ENCODE measurements at regions not wholly inside any gene's neighbourhood (a gene's known extent, or its start where the extent isn't known, plus 50 kb on each side); places are given as distances from the start of the nearest gene placed in this dataset.

GRCh38 chr12:107564946-107565345 is 120.7 kb upstream of the PWP1 start:
- Histone ChIP-seq H3K4me3 (ENCODE audit: low read length in 2 of 2) (no peak overlapping the region), H3K9ac (ENCODE audit: low read depth in 1 of 2, low read length in 2 of 2) (no peak overlapping the region), H3K27me3 (ENCODE audit: control insufficient read depth in 2 of 2, insufficient read depth in 2 of 2, low read length in 2 of 2) (no peaks in the 10 kb centered on the region), H3K27ac (ENCODE audit: low read depth in 2 of 2, low read length in 2 of 2) (no peak overlapping the region), H3K36me3 (ENCODE audit: control insufficient read depth in 2 of 2, insufficient read depth in 2 of 2, low read length in 2 of 2) (no peaks in the 10 kb centered on the region), H3K4me1 (ENCODE audit: control insufficient read depth in 2 of 2, insufficient read depth in 2 of 2, low read length in 2 of 2) (no peaks in the 10 kb centered on the region), H3K9me3 (ENCODE audit: control insufficient read depth in 2 of 2, low read length in 2 of 2) (no peaks in the 10 kb centered on the region)

GRCh38 chr12:107565551-107565950 is 120.0 kb upstream of the PWP1 start:
- Histone ChIP-seq H3K27ac (ENCODE audit: low read depth in 2 of 2, low read length in 2 of 2) (no peak overlapping the region), H3K4me1 (ENCODE audit: control insufficient read depth in 2 of 2, insufficient read depth in 2 of 2, low read length in 2 of 2) (no peaks in the 10 kb centered on the region), H3K36me3 (ENCODE audit: control insufficient read depth in 2 of 2, insufficient read depth in 2 of 2, low read length in 2 of 2) (no peaks in the 10 kb centered on the region), H3K9ac (ENCODE audit: low read depth in 1 of 2, low read length in 2 of 2) (no peak overlapping the region), H3K4me3 (ENCODE audit: low read length in 2 of 2) (no peak overlapping the region), H3K9me3 (ENCODE audit: control insufficient read depth in 2 of 2, low read length in 2 of 2) (no peaks in the 10 kb centered on the region), H3K27me3 (ENCODE audit: control insufficient read depth in 2 of 2, insufficient read depth in 2 of 2, low read length in 2 of 2) (no peaks in the 10 kb centered on the region)

- H3K36me3 ChIP-seq (ENCODE audit: control insufficient read depth in 2 of 2, insufficient read depth in 2 of 2, low read length in 2 of 2): no peaks in the 10 kb centered on the region
- H3K9me3 ChIP-seq (ENCODE audit: control insufficient read depth in 2 of 2, low read length in 2 of 2): no peaks in the 10 kb centered on the region
- H3K4me1 ChIP-seq (ENCODE audit: control insufficient read depth in 2 of 2, insufficient read depth in 2 of 2, low read length in 2 of 2): no peaks in the 10 kb centered on the region
- no peak overlapping the region for H3K9ac ChIP-seq (ENCODE audit: low read depth in 1 of 2, low read length in 2 of 2)
- no peak overlapping the region for H3K4me3 ChIP-seq (ENCODE audit: low read length in 2 of 2)
- no peak overlapping the region for H3K27ac ChIP-seq (ENCODE audit: low read depth in 2 of 2, low read length in 2 of 2)
- no peaks in the 10 kb centered on the region for H3K27me3 ChIP-seq (ENCODE audit: control insufficient read depth in 2 of 2, insufficient read depth in 2 of 2, low read length in 2 of 2)
Measured at GRCh38 chr12:107567876-107568619, 117.6 kb upstream of the PWP1 start.

GRCh38 chr12:107568718-107569117 is 116.9 kb upstream of the PWP1 start:
- H3K36me3 ChIP-seq (ENCODE audit: control insufficient read depth in 2 of 2, insufficient read depth in 2 of 2, low read length in 2 of 2): no peaks in the 10 kb centered on the region
- H3K27ac ChIP-seq (ENCODE audit: low read depth in 2 of 2, low read length in 2 of 2): no peak overlapping the region
- no peaks in the 10 kb centered on the region for H3K9me3 ChIP-seq (ENCODE audit: control insufficient read depth in 2 of 2, low read length in 2 of 2)
- H3K4me1 ChIP-seq (ENCODE audit: control insufficient read depth in 2 of 2, insufficient read depth in 2 of 2, low read length in 2 of 2): no peaks in the 10 kb centered on the region
- H3K9ac ChIP-seq (ENCODE audit: low read depth in 1 of 2, low read length in 2 of 2): no peak overlapping the region
- no peaks in the 10 kb centered on the region for H3K27me3 ChIP-seq (ENCODE audit: control insufficient read depth in 2 of 2, insufficient read depth in 2 of 2, low read length in 2 of 2)
- H3K4me3 ChIP-seq (ENCODE audit: low read length in 2 of 2): no peak overlapping the region

- no peaks in the 10 kb centered on the region for H3K9me3 ChIP-seq (ENCODE audit: control insufficient read depth in 2 of 2, low read length in 2 of 2)
- H3K36me3 ChIP-seq (ENCODE audit: control insufficient read depth in 2 of 2, insufficient read depth in 2 of 2, low read length in 2 of 2): no peaks in the 10 kb centered on the region
- H3K4me1 ChIP-seq (ENCODE audit: control insufficient read depth in 2 of 2, insufficient read depth in 2 of 2, low read length in 2 of 2): no peaks in the 10 kb centered on the region
- no peak overlapping the region for H3K9ac ChIP-seq (ENCODE audit: low read depth in 1 of 2, low read length in 2 of 2)
- no peak overlapping the region for H3K27ac ChIP-seq (ENCODE audit: low read depth in 2 of 2, low read length in 2 of 2)
- H3K27me3 ChIP-seq (ENCODE audit: control insufficient read depth in 2 of 2, insufficient read depth in 2 of 2, low read length in 2 of 2): no peaks in the 10 kb centered on the region
- H3K4me3 ChIP-seq (ENCODE audit: low read length in 2 of 2): no peak overlapping the region
Measured at GRCh38 chr12:107570721-107571120, 114.9 kb upstream of the PWP1 start.

GRCh38 chr12:107571492-107571891 is 114.1 kb upstream of the PWP1 start:
- H3K9ac ChIP-seq (ENCODE audit: low read depth in 1 of 2, low read length in 2 of 2): no peak overlapping the region
- H3K4me1 ChIP-seq (ENCODE audit: control insufficient read depth in 2 of 2, insufficient read depth in 2 of 2, low read length in 2 of 2): no peaks in the 10 kb centered on the region
- H3K36me3 ChIP-seq (ENCODE audit: control insufficient read depth in 2 of 2, insufficient read depth in 2 of 2, low read length in 2 of 2): no peaks in the 10 kb centered on the region
- no peak overlapping the region for H3K4me3 ChIP-seq (ENCODE audit: low read length in 2 of 2)
- H3K27ac ChIP-seq (ENCODE audit: low read depth in 2 of 2, low read length in 2 of 2): no peak overlapping the region
- H3K27me3 ChIP-seq (ENCODE audit: control insufficient read depth in 2 of 2, insufficient read depth in 2 of 2, low read length in 2 of 2): no peaks in the 10 kb centered on the region
- H3K9me3 ChIP-seq (ENCODE audit: control insufficient read depth in 2 of 2, low read length in 2 of 2): no peaks in the 10 kb centered on the region

- Histone ChIP-seq H3K36me3 (ENCODE audit: control insufficient read depth in 2 of 2, insufficient read depth in 2 of 2, low read length in 2 of 2) (no peaks in the 10 kb centered on the region), H3K9me3 (ENCODE audit: control insufficient read depth in 2 of 2, low read length in 2 of 2) (no peaks in the 10 kb centered on the region), H3K4me3 (ENCODE audit: low read length in 2 of 2) (no peak overlapping the region), H3K27me3 (ENCODE audit: control insufficient read depth in 2 of 2, insufficient read depth in 2 of 2, low read length in 2 of 2) (no peaks in the 10 kb centered on the region), H3K27ac (ENCODE audit: low read depth in 2 of 2, low read length in 2 of 2) (no peak overlapping the region), H3K9ac (ENCODE audit: low read depth in 1 of 2, low read length in 2 of 2) (no peak overlapping the region), H3K4me1 (ENCODE audit: control insufficient read depth in 2 of 2, insufficient read depth in 2 of 2, low read length in 2 of 2) (no peaks in the 10 kb centered on the region)
Measured at GRCh38 chr12:107574691-107575090, 110.9 kb upstream of the PWP1 start.

GRCh38 chr12:107580750-107581618 is 104.6 kb upstream of the PWP1 start:
- Histone ChIP-seq H3K4me3 (ENCODE audit: low read length in 2 of 2) (no peak overlapping the region), H3K27ac (ENCODE audit: low read depth in 2 of 2, low read length in 2 of 2) (no peak overlapping the region), H3K36me3 (ENCODE audit: control insufficient read depth in 2 of 2, insufficient read depth in 2 of 2, low read length in 2 of 2) (no peaks in the 10 kb centered on the region), H3K27me3 (ENCODE audit: control insufficient read depth in 2 of 2, insufficient read depth in 2 of 2, low read length in 2 of 2) (peaks cover 6 to 16% of the 10 kb centered on the region in 2 donors), H3K4me1 (ENCODE audit: control insufficient read depth in 2 of 2, insufficient read depth in 2 of 2, low read length in 2 of 2) (no peaks in the 10 kb centered on the region), H3K9ac (ENCODE audit: low read depth in 1 of 2, low read length in 2 of 2) (no peak overlapping the region), H3K9me3 (ENCODE audit: control insufficient read depth in 2 of 2, low read length in 2 of 2) (no peaks in the 10 kb centered on the region)

GRCh38 chr12:107581619-107582015 is 104.0 kb upstream of the PWP1 start:
- Histone ChIP-seq H3K9ac (ENCODE audit: low read depth in 1 of 2, low read length in 2 of 2) (no peak overlapping the region), H3K9me3 (ENCODE audit: control insufficient read depth in 2 of 2, low read length in 2 of 2) (no peaks in the 10 kb centered on the region), H3K27ac (ENCODE audit: low read depth in 2 of 2, low read length in 2 of 2) (no peak overlapping the region), H3K36me3 (ENCODE audit: control insufficient read depth in 2 of 2, insufficient read depth in 2 of 2, low read length in 2 of 2) (no peaks in the 10 kb centered on the region), H3K4me3 (ENCODE audit: low read length in 2 of 2) (no peak overlapping the region), H3K4me1 (ENCODE audit: control insufficient read depth in 2 of 2, insufficient read depth in 2 of 2, low read length in 2 of 2) (no peaks in the 10 kb centered on the region), H3K27me3 (ENCODE audit: control insufficient read depth in 2 of 2, insufficient read depth in 2 of 2, low read length in 2 of 2) (peaks cover 6 to 16% of the 10 kb centered on the region in 2 donors)

- Histone ChIP-seq H3K27ac (ENCODE audit: low read depth in 2 of 2, low read length in 2 of 2) (no peak overlapping the region), H3K27me3 (ENCODE audit: control insufficient read depth in 2 of 2, insufficient read depth in 2 of 2, low read length in 2 of 2) (peaks cover 6 to 16% of the 10 kb centered on the region in 2 donors), H3K9me3 (ENCODE audit: control insufficient read depth in 2 of 2, low read length in 2 of 2) (no peaks in the 10 kb centered on the region), H3K36me3 (ENCODE audit: control insufficient read depth in 2 of 2, insufficient read depth in 2 of 2, low read length in 2 of 2) (no peaks in the 10 kb centered on the region), H3K4me1 (ENCODE audit: control insufficient read depth in 2 of 2, insufficient read depth in 2 of 2, low read length in 2 of 2) (no peaks in the 10 kb centered on the region), H3K9ac (ENCODE audit: low read depth in 1 of 2, low read length in 2 of 2) (no peak overlapping the region), H3K4me3 (ENCODE audit: low read length in 2 of 2) (no peak overlapping the region)
Measured at GRCh38 chr12:107583551-107583950, 102.0 kb upstream of the PWP1 start.

All from mucosa of rectum (tissue), 2 donors.